HG03045 (cell line): ENCODE measurements at regions not wholly inside any gene's neighbourhood (a gene's known extent, or its start where the extent isn't known, plus 50 kb on each side); places are given as distances from the start of the nearest gene placed in this dataset.

Source experiments
- ATAC-seq: cut with Tn5 transposase; IDR thresholded peaks from one replicate; pipeline ENCODE4 v1.9.1; 2021; ENCODE audit warnings: mild to moderate bottlenecking, moderate library complexity; ENCODE audit not compliant: unreplicated experiment

GRCh38 chr11:42161886-42162285 lies 702.4 kb upstream of the LRRC4C start:
- ATAC-seq: no peak

- no peak for ATAC-seq
Observed at GRCh38 chr11:42169191-42169590, 709.7 kb upstream of the LRRC4C start.

GRCh38 chr11:42170601-42171000 lies 711.1 kb upstream of the LRRC4C start:
- no peak for ATAC-seq

- no peak for ATAC-seq
Observed at GRCh38 chr11:42171046-42171445, 711.6 kb upstream of the LRRC4C start.

- ATAC-seq: no peak
Observed at GRCh38 chr11:42172441-42172840, 713.0 kb upstream of the LRRC4C start.

- ATAC-seq: no peak
Observed at GRCh38 chr11:42175203-42175602, 715.8 kb upstream of the LRRC4C start.

- no peak for ATAC-seq
Observed at GRCh38 chr11:42179216-42179615, 719.8 kb upstream of the LRRC4C start.

GRCh38 chr11:42195289-42196013 lies 736.0 kb upstream of the LRRC4C start:
- no peak for ATAC-seq

- no peak for ATAC-seq
Observed at GRCh38 chr11:42200311-42200710, 740.9 kb upstream of the LRRC4C start.

GRCh38 chr11:42201603-42202148 lies 742.2 kb upstream of the LRRC4C start:
- ATAC-seq: no peak

GRCh38 chr11:42205518-42205917 lies 746.1 kb upstream of the LRRC4C start:
- no peak for ATAC-seq

- no peak for ATAC-seq
Observed at GRCh38 chr11:42225664-42226063, 766.2 kb upstream of the LRRC4C start.

GRCh38 chr11:42232673-42233072 lies 773.2 kb upstream of the LRRC4C start:
- no peak for ATAC-seq

GRCh38 chr11:42234451-42234951 lies 775.0 kb upstream of the LRRC4C start:
- no peak for ATAC-seq

- no peak for ATAC-seq
Observed at GRCh38 chr11:42237701-42238235, 778.3 kb upstream of the LRRC4C start.

GRCh38 chr11:42239188-42239587 lies 779.7 kb upstream of the LRRC4C start:
- no peak for ATAC-seq

- ATAC-seq: no peak
Observed at GRCh38 chr11:42243385-42243784, 783.9 kb upstream of the LRRC4C start.

- ATAC-seq: no peak
Observed at GRCh38 chr11:42244376-42244775, 784.9 kb upstream of the LRRC4C start.

- ATAC-seq: no peak
Observed at GRCh38 chr11:42249401-42249800, 789.9 kb upstream of the LRRC4C start.

GRCh38 chr11:42249956-42250355 lies 790.5 kb upstream of the LRRC4C start:
- ATAC-seq: no peak

- ATAC-seq: no peak
Observed at GRCh38 chr11:42251984-42252383, 792.5 kb upstream of the LRRC4C start.

- ATAC-seq: no peak
Observed at GRCh38 chr11:42253156-42253555, 793.7 kb upstream of the LRRC4C start.
